ENCODE measurements at regions not wholly inside any gene's neighbourhood (a gene's known extent, or its start where the extent isn't known, plus 50 kb on each side); places are given as distances from the start of the nearest gene placed in this dataset.
"Not testable (repeated sequence)": the region's sequence is repeated elsewhere in the genome, so short reads cannot be mapped to it uniquely, and the experiment has no call there.

DNA sequence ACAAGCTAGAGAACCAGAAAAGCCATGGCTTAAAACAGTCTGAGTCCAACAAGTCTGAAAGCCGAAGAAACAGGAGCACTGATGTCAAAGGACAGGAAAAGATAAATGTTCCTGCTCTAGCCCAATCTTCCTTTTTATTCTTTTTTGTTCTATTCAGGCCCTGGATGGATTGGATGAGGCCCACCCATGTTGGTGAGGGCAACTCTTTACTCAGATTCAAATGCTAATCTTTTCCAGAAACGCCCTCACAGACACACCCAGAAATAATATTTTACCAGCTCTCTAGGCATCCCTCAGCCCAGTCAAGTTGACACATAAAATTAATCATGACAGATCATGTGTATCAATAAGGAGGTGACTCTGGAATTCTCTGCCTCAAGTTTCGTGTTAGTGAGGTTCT, 1002.7 kb downstream of the STPG2 start:
- TF ChIP-seq CTCF (conservative IDR thresholded peaks at IDR 0.05; ENCODE audit: low read depth, low read length) = no peak
- no peak overlapping the region for H3K4me3 ChIP-seq (ENCODE audit: low read depth, low read length)
- no peak for DNase-seq (ENCODE audit: low read depth)

GRCh38 chr4:97141332-97141731, 1001.9 kb downstream of the STPG2 start:
- DNase-seq (ENCODE audit: low read depth); H3K4me3 ChIP-seq (ENCODE audit: low read depth, low read length): not testable (repeated sequence)

- TF ChIP-seq CTCF (conservative IDR thresholded peaks at IDR 0.05; ENCODE audit: low read depth, low read length) = no peak
- DNase-seq (ENCODE audit: low read depth) = no peak
- no peak overlapping the region for H3K4me3 ChIP-seq (ENCODE audit: low read depth, low read length)
Observed at GRCh38 chr4:97142410-97142809, 1000.9 kb downstream of the STPG2 start.

- H3K4me3 ChIP-seq (ENCODE audit: low read depth, low read length) = no peak overlapping the region
- DNase-seq (ENCODE audit: low read depth) = no peak
- no peak for TF ChIP-seq CTCF (conservative IDR thresholded peaks at IDR 0.05; ENCODE audit: low read depth, low read length)
Observed at GRCh38 chr4:97142893-97143292, 1000.4 kb downstream of the STPG2 start.

DNA sequence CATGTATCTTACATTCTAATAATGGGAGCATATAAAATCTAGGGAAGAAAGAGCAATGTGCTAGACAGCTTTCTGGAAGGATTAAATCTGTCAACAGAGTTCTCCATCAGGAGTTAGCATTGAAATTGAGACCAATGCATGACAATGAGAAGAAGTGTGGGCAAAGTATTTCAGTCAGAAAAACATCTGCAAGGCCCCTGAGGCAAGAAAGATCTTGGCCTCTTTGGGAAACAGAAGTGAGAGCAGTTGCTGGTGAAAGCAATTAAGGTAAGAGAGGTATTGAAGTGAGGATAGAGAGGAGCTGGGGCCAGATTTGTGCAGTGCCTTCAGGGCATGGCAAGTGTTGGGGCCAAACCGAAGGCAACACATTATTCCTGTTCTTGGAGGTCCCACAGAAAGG, 999.1 kb downstream of the STPG2 start:
- TF ChIP-seq CTCF (conservative IDR thresholded peaks at IDR 0.05; ENCODE audit: low read depth, low read length) = no peak
- H3K4me3 ChIP-seq (ENCODE audit: low read depth, low read length) = no peak overlapping the region
- no peak for DNase-seq (ENCODE audit: low read depth)

GRCh38 chr4:97150966-97151365, 992.3 kb downstream of the STPG2 start:
- no peak overlapping the region for H3K4me3 ChIP-seq (ENCODE audit: low read depth, low read length)
- no peak for DNase-seq (ENCODE audit: low read depth)
- TF ChIP-seq CTCF (conservative IDR thresholded peaks at IDR 0.05; ENCODE audit: low read depth, low read length) = no peak

- no peak overlapping the region for H3K4me3 ChIP-seq (ENCODE audit: low read depth, low read length)
- no peak for DNase-seq (ENCODE audit: low read depth)
- TF ChIP-seq CTCF (conservative IDR thresholded peaks at IDR 0.05; ENCODE audit: low read depth, low read length) = no peak
Observed at GRCh38 chr4:97152149-97152548, 991.1 kb downstream of the STPG2 start.

DNA sequence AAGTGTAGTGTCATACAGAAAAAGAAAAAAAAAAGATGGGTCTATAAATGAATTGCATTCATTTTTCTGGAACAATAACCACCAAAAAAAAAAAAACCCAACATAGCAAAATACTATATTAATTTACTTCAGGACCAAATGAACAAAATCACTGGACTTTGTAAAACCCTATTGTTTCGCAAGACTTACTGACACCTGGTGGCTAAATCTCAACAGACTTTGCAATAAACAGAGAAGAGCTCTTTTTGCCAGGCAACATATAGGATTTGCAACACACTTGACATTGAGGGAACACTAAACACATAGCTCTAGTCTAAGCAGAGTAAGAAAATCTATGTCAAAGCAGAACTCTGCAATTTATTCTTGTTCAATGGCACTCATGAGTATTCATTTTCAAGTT, 990.2 kb downstream of the STPG2 start:
- peak; percentile 66 for TF ChIP-seq CTCF (conservative IDR thresholded peaks at IDR 0.05; ENCODE audit: low read depth, low read length)

More for the DNA sequence above, 990.2 kb downstream of the STPG2 start:
- H3K4me3 ChIP-seq (ENCODE audit: low read depth, low read length) = no peak overlapping the region
- DNase-seq (ENCODE audit: low read depth) = peak; percentile 2
